ENCODE measurements at regions not wholly inside any gene's neighbourhood (a gene's known extent, or its start where the extent isn't known, plus 50 kb on each side); places are given as distances from the start of the nearest gene placed in this dataset.

- intact Hi-C loops (cut with DNase I), result no loop called here
- Histone ChIP-seq H3K4me1 (no peaks in the 10 kb centered on the region), H3K27ac (no peak overlapping the region), H3K27me3 (no peaks in the 10 kb centered on the region), H3K4me3 (no peak overlapping the region), H3K9me3 (no peaks in the 10 kb centered on the region), H3K36me3 (no peaks in the 10 kb centered on the region)
- no peak for TF ChIP-seq CTCF (IDR thresholded peaks at IDR 0.05)
- ATAC-seq (no peak), DNase-seq (no peak)
Observed at GRCh38 chr2:157946919-157947557, 70.9 kb upstream of the ACVR1 start.

GRCh38 chr2:157940024-157940423, 63.9 kb upstream of the ACVR1 start:
- H3K27me3 ChIP-seq, result no peaks in the 10 kb centered on the region
- DNase-seq (no peak), ATAC-seq (no peak)
- no peaks in the 10 kb centered on the region for H3K9me3 ChIP-seq
- no peak overlapping the region for H3K27ac ChIP-seq
- H3K36me3 ChIP-seq, result no peaks in the 10 kb centered on the region
- H3K4me3 ChIP-seq, result no peak overlapping the region
- intact Hi-C loops (cut with DNase I), result no loop called here
- no peaks in the 10 kb centered on the region for H3K4me1 ChIP-seq
- no peak for TF ChIP-seq CTCF (IDR thresholded peaks at IDR 0.05)

- no peak overlapping the region for H3K27ac ChIP-seq
- no peaks in the 10 kb centered on the region for H3K27me3 ChIP-seq
- no peaks in the 10 kb centered on the region for H3K4me1 ChIP-seq
- DNase-seq (no peak), ATAC-seq (no peak)
- no peaks in the 10 kb centered on the region for H3K9me3 ChIP-seq
- H3K4me3 ChIP-seq, result no peak overlapping the region
- intact Hi-C loops (cut with DNase I), result no loop called here
- no peaks in the 10 kb centered on the region for H3K36me3 ChIP-seq
- TF ChIP-seq CTCF (IDR thresholded peaks at IDR 0.05), result no peak
Observed at GRCh38 chr2:157938556-157938955, 62.4 kb upstream of the ACVR1 start.

GRCh38 chr2:157936406-157936805, 60.3 kb upstream of the ACVR1 start:
- intact Hi-C loops (cut with DNase I), result no loop called here
- no peak for ATAC-seq
- DNase-seq, result no peak
- Histone ChIP-seq H3K27ac (no peak overlapping the region), H3K4me1 (no peaks in the 10 kb centered on the region), H3K36me3 (no peaks in the 10 kb centered on the region), H3K9me3 (no peaks in the 10 kb centered on the region), H3K4me3 (no peak overlapping the region), H3K27me3 (no peaks in the 10 kb centered on the region)
- TF ChIP-seq CTCF (IDR thresholded peaks at IDR 0.05), result no peak

- no peak for ATAC-seq
- no peak for DNase-seq
- intact Hi-C loops (cut with DNase I), result no loop called here
- Histone ChIP-seq H3K9me3 (no peaks in the 10 kb centered on the region), H3K4me1 (no peaks in the 10 kb centered on the region), H3K36me3 (no peaks in the 10 kb centered on the region), H3K4me3 (no peak overlapping the region), H3K27me3 (no peaks in the 10 kb centered on the region), H3K27ac (no peak overlapping the region)
- no peak for TF ChIP-seq CTCF (IDR thresholded peaks at IDR 0.05)
Observed at GRCh38 chr2:157935378-157935906, 59.3 kb upstream of the ACVR1 start.

All from upper lobe of right lung (tissue), 1 donor.